ENCODE measurements at regions not wholly inside any gene's neighbourhood (a gene's known extent, or its start where the extent isn't known, plus 50 kb on each side); places are given as distances from the start of the nearest gene placed in this dataset.

GRCh38 chr10:28800144-28800543, 122.8 kb downstream of the BAMBI start:
- no peaks in the 10 kb centered on the region for H3K9me3 ChIP-seq (ENCODE audit: control insufficient read depth, insufficient read depth, low read depth, low read length)
- H3K4me1 ChIP-seq (ENCODE audit: control insufficient read depth, insufficient read depth, low read length) = no peaks in the 10 kb centered on the region; the same call in 1 of the 2 replicates
- no peaks in the 10 kb centered on the region for H3K36me3 ChIP-seq (ENCODE audit: control insufficient read depth in 2 of 2, insufficient read depth in 1 of 2, low read length in 2 of 2)
- CTCF ChIA-PET = interaction anchor here (0.7 kb wide), 2 partner anchors 268 to 1596 kb away, joined by 3 to 4 read pairs; no protein-coding TSS in a partner anchor
- H3K4me3 ChIP-seq (ENCODE audit: low read depth, low read length) = no peak overlapping the region
- no peak overlapping the region for H3K27ac ChIP-seq (ENCODE audit: extremely low read depth, low read depth, low read length)
- POLR2A ChIA-PET = no interaction called here
- TF ChIP-seq ZNF366 (tag by site-specific recombination; conservative IDR thresholded peaks at IDR 0.05) (no peak), ZNF792 (tag by site-specific recombination; IDR thresholded peaks at IDR 0.05) (no peak), ZNF521 (tag by site-specific recombination; IDR thresholded peaks at IDR 0.05) (no peak), SCRT1 (tag by site-specific recombination; IDR thresholded peaks at IDR 0.05; ENCODE audit: borderline replicate concordance) (no peak), ZBTB44 (tag by site-specific recombination; IDR thresholded peaks at IDR 0.05) (no peak), KLF1 (tag by site-specific recombination; IDR thresholded peaks at IDR 0.05) (no peak), GLIS1 (tag by site-specific recombination; IDR thresholded peaks at IDR 0.05) (no peak), ZFHX2 (tag by site-specific recombination; conservative IDR thresholded peaks at IDR 0.05) (no peak), ZNF585B (tag by site-specific recombination; IDR thresholded peaks at IDR 0.05) (no peak)

GRCh38 chr10:28801247-28801646, 123.9 kb downstream of the BAMBI start:
- Histone ChIP-seq H3K4me1 (ENCODE audit: control insufficient read depth, insufficient read depth, low read length) (no peaks in the 10 kb centered on the region; the same call in 1 of the 2 replicates), H3K36me3 (ENCODE audit: control insufficient read depth in 2 of 2, insufficient read depth in 1 of 2, low read length in 2 of 2) (no peaks in the 10 kb centered on the region), H3K9me3 (ENCODE audit: control insufficient read depth, insufficient read depth, low read depth, low read length) (no peaks in the 10 kb centered on the region), H3K27ac (ENCODE audit: extremely low read depth, low read depth, low read length) (no peak overlapping the region), H3K4me3 (ENCODE audit: low read depth, low read length) (no peak overlapping the region)
- ChIA-PET CTCF (no interaction called here), POLR2A (no interaction called here)
- no peak for TF ChIP-seq ZNF707 (tag by site-specific recombination; IDR thresholded peaks at IDR 0.05)
- peak; percentile 47; the same call in 1 of the 2 replicates for TF ChIP-seq ZNF121 (tag by site-specific recombination; IDR thresholded peaks at IDR 0.05)
- TF ChIP-seq ZNF544 (tag by site-specific recombination; IDR thresholded peaks at IDR 0.05) = no peak
- TF ChIP-seq ZNF768 (tag by site-specific recombination; IDR thresholded peaks at IDR 0.05) = no peak
- no peak for TF ChIP-seq ZBTB8A (tag by site-specific recombination; IDR thresholded peaks at IDR 0.05)
- TF ChIP-seq ZBTB1 (tag by site-specific recombination; IDR thresholded peaks at IDR 0.05) = no peak
- TF ChIP-seq YY2 (tag by site-specific recombination; IDR thresholded peaks at IDR 0.05) = no peak
- TF ChIP-seq ZNF518A (tag by site-specific recombination; conservative IDR thresholded peaks at IDR 0.05; ENCODE audit: low read depth) = no peak

GRCh38 chr10:28801869-28802268, 124.5 kb downstream of the BAMBI start:
- Histone ChIP-seq H3K27ac (ENCODE audit: extremely low read depth, low read depth, low read length) (no peak overlapping the region), H3K36me3 (ENCODE audit: control insufficient read depth in 2 of 2, insufficient read depth in 1 of 2, low read length in 2 of 2) (no peaks in the 10 kb centered on the region), H3K9me3 (ENCODE audit: control insufficient read depth, insufficient read depth, low read depth, low read length) (no peaks in the 10 kb centered on the region), H3K4me1 (ENCODE audit: control insufficient read depth, insufficient read depth, low read length) (peaks cover 3% of the 10 kb centered on the region), H3K4me3 (ENCODE audit: low read depth, low read length) (no peak overlapping the region)
- CTCF ChIA-PET = no interaction called here
- POLR2A ChIA-PET = no interaction called here
- TF ChIP-seq ZNF747 (tag by site-specific recombination; IDR thresholded peaks at IDR 0.05) (no peak), KLF1 (tag by site-specific recombination; IDR thresholded peaks at IDR 0.05) (no peak), ZNF768 (tag by site-specific recombination; IDR thresholded peaks at IDR 0.05) (no peak), ZNF645 (tag by site-specific recombination; IDR thresholded peaks at IDR 0.05) (no peak), ZNF660 (tag by site-specific recombination; IDR thresholded peaks at IDR 0.05) (no peak), AEBP2 (tag by site-specific recombination; IDR thresholded peaks at IDR 0.05; ENCODE audit: borderline replicate concordance) (no peak), BCL11A (tag by site-specific recombination; IDR thresholded peaks at IDR 0.05; ENCODE audit: low read depth) (no peak), SP7 (tag by site-specific recombination; IDR thresholded peaks at IDR 0.05) (no peak)
